Activated B cell treated with CpG ODN at 0.5 μM for 24 hours (primary cell): ENCODE measurements at regions not wholly inside any gene's neighbourhood (a gene's known extent, or its start where the extent isn't known, plus 50 kb on each side); places are given as distances from the start of the nearest gene placed in this dataset.

Source experiments
- ATAC-seq: fragments of 200-7000 bp; cut with Tn5 transposase; one replicate; pipeline ENCODE4 v1.10.0; 2021; ENCODE audit warnings: low read depth, mild to moderate bottlenecking, moderate library complexity
- CTCF ChIA-PET: fragments of 350-600 bp; sonication (Branson Sonifier 250); formaldehyde crosslinking; loops from one replicate; lab custom pipeline; 2021; ENCODE audit warnings: antibody characterized with exemption; lab: Charles Lee
- POLR2A ChIA-PET: fragments of 350-600 bp; sonication (Branson Sonifier 250); formaldehyde crosslinking; loops from one replicate; lab custom pipeline; 2021; ENCODE audit warnings: antibody characterized with exemption; lab: Charles Lee
- DNase-seq: peaks from one replicate; pipeline ENCODE4 v3.0.0; 2022
- H3K27ac Mint-ChIP-seq: one replicate; pipeline ENCODE4 v1.8.0; 2020; ENCODE audit warnings: mixed read lengths
- H3K27me3 Mint-ChIP-seq: one replicate; pipeline ENCODE4 v1.8.0; 2021; ENCODE audit warnings: mixed read lengths
- H3K36me3 Mint-ChIP-seq: one replicate; pipeline ENCODE4 v1.8.0; 2021; ENCODE audit warnings: low read depth, mixed read lengths
- H3K4me1 Mint-ChIP-seq: one replicate; pipeline ENCODE4 v1.8.0; 2021; ENCODE audit warnings: mixed read lengths
- H3K4me3 Mint-ChIP-seq: one replicate; pipeline ENCODE4 v1.8.0; 2020; ENCODE audit warnings: mild to moderate bottlenecking, mixed read lengths
- H3K9me3 Mint-ChIP-seq: one replicate; pipeline ENCODE4 v1.8.0; 2020; ENCODE audit warnings: mixed read lengths
- CTCF ChIP-seq: fragments of 200-600 bp; IDR thresholded peaks from one replicate; pipeline ENCODE4 v1.8.0; 2022; ENCODE audit warnings: antibody characterized with exemption, mild to moderate bottlenecking
- intact Hi-C: fragments of 100-400 bp; cut with micrococcal nuclease; formaldehyde crosslinking; loops from one replicate; pipeline ENCODE4 v1.15.1; 2024

GRCh38 chr5:165885623-165886350, 2380.4 kb downstream of the MAT2B start:
- Mint-ChIP-seq H3K4me1 (no peaks in the 10 kb centered on the region), H3K27ac (no peak overlapping the region), H3K27me3 (no peaks in the 10 kb centered on the region), H3K4me3 (no peak overlapping the region), H3K36me3 (no peaks in the 10 kb centered on the region), H3K9me3 (no peaks in the 10 kb centered on the region)
- ATAC-seq = no peak
- TF ChIP-seq CTCF = no peak
- ChIA-PET POLR2A (no interaction called here), CTCF (no interaction called here)
- DNase-seq = no peak
- intact Hi-C loops = no loop called here

DNA sequence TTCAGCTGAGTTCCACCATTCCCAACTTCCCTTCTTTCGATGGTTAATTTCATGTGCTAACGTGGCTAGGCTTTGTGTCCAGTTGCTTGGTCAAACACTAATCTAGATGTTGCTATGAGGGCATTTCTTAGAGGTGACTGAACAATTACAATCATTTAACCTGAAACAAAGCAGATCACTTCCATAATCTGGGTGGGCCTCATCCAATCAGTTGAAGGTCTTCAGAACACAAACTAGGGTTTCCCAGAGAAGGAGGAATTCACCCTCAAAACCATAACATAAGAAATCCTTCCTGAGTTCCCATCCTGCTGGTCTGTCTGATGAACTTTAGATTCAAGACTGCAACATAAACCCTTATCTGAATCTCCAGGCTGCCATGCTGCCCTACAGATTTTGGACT, 2381.7 kb downstream of the MAT2B start:
- no peak overlapping the region for H3K27ac Mint-ChIP-seq
- CTCF ChIA-PET = interaction anchor here (0.6 kb wide), 1 partner anchor 357 kb away, joined by 4 read pairs; no protein-coding TSS in a partner anchor
- no peaks in the 10 kb centered on the region for H3K27me3 Mint-ChIP-seq
- no peak for TF ChIP-seq CTCF
- no peak for DNase-seq
- POLR2A ChIA-PET = no interaction called here
- intact Hi-C loops = no loop called here
- H3K4me1 Mint-ChIP-seq = no peaks in the 10 kb centered on the region
- peaks cover 4% of the 10 kb centered on the region for H3K9me3 Mint-ChIP-seq
- H3K36me3 Mint-ChIP-seq = no peaks in the 10 kb centered on the region
- no peak overlapping the region for H3K4me3 Mint-ChIP-seq
- no peak for ATAC-seq

- Mint-ChIP-seq H3K4me1 (no peaks in the 10 kb centered on the region), H3K27ac (no peak overlapping the region), H3K4me3 (no peak overlapping the region), H3K9me3 (peaks cover 13% of the 10 kb centered on the region), H3K27me3 (no peaks in the 10 kb centered on the region), H3K36me3 (no peaks in the 10 kb centered on the region)
- ATAC-seq (no peak), DNase-seq (no peak)
- TF ChIP-seq CTCF = no peak
- POLR2A ChIA-PET = no interaction called here
- CTCF ChIA-PET = no interaction called here
- intact Hi-C loops = no loop called here
These were observed 2387.0 kb downstream of the MAT2B start for GRCh38 chr5:165892383-165892782.

DNA sequence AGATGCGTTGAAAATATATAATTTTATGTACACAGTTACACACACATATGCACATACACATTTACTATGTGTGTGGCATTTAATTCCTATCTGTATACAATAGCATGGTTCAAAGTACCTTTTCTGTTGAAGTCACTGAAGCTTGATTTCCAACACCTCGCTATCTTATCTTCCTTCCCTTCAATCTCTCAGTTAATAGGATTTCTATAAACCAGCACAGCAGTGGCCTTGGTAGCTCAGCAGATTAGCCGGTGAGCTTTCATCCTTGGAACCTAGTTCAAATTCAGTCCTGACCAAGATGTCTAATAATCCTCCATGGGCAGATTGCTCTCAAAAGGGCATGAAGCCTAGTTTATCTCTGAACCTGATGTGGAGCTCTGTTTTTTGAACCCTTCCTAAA, 2389.5 kb downstream of the MAT2B start:
- Mint-ChIP-seq H3K27ac (no peak overlapping the region), H3K4me3 (no peak overlapping the region), H3K9me3 (peaks cover 16% of the 10 kb centered on the region), H3K36me3 (no peaks in the 10 kb centered on the region), H3K4me1 (no peaks in the 10 kb centered on the region), H3K27me3 (no peaks in the 10 kb centered on the region)
- DNase-seq (no peak), ATAC-seq (no peak)
- TF ChIP-seq CTCF = no peak
- ChIA-PET POLR2A (no interaction called here), CTCF (no interaction called here)
- intact Hi-C loops = no loop called here

GRCh38 chr5:165903835-165904234, 2387.6 kb upstream of the WWC1 start:
- DNase-seq (no peak), ATAC-seq (no peak)
- ChIA-PET CTCF (no interaction called here), POLR2A (no interaction called here)
- Mint-ChIP-seq H3K27ac (no peak overlapping the region), H3K4me1 (no peaks in the 10 kb centered on the region), H3K36me3 (no peaks in the 10 kb centered on the region), H3K27me3 (no peaks in the 10 kb centered on the region), H3K4me3 (no peak overlapping the region), H3K9me3 (no peaks in the 10 kb centered on the region)
- intact Hi-C loops = no loop called here
- TF ChIP-seq CTCF = no peak
